GM23338 (cell line): ENCODE measurements at regions not wholly inside any gene's neighbourhood (a gene's known extent, or its start where the extent isn't known, plus 50 kb on each side); places are given as distances from the start of the nearest gene placed in this dataset.

ENCODE experiments used
- ATAC-seq: fragments of 200-7000 bp; cut with Tn5 transposase; 3 replicates; pipeline ENCODE4 v1.9.1; 2020
- DNase-seq: peaks from one replicate; pipeline ENCODE4 v3.0.0-alpha.2; 2015; ENCODE audit warnings: low spot score
- H2AFZ ChIP-seq: fragments of 200-600 bp; sonication (generic); 2 replicates; pipeline ENCODE4 v1.8.0; 2016; ENCODE audit warnings: antibody characterized with exemption, mild to moderate bottlenecking, moderate library complexity
- H3F3A ChIP-seq: fragments of 200-600 bp; sonication (generic); replicated peaks from 2 replicates; pipeline ENCODE4 v1.8.0; 2017; ENCODE audit warnings: antibody characterized with exemption, mixed run types, low read depth
- H3K27ac ChIP-seq: fragments of 200-600 bp; sonication (generic); 2 replicates; pipeline ENCODE4 v1.6.1; 2016; ENCODE audit warnings: low read depth
- H3K27me3 ChIP-seq: fragments of 200-600 bp; sonication (generic); 2 replicates; pipeline ENCODE4 v1.8.0; 2016; ENCODE audit warnings: mild to moderate bottlenecking, mixed run types, moderate library complexity; ENCODE audit not compliant: insufficient read depth
- H3K36me3 ChIP-seq: fragments of 200-600 bp; sonication (generic); 2 replicates; pipeline ENCODE4 v1.8.0; 2016; ENCODE audit warnings: mild to moderate bottlenecking; ENCODE audit not compliant: insufficient read depth
- H3K4me1 ChIP-seq: fragments of 200-600 bp; sonication (generic); 2 replicates; pipeline ENCODE4 v1.8.0; 2016; ENCODE audit warnings: mild to moderate bottlenecking, moderate library complexity; ENCODE audit not compliant: insufficient read depth
- H3K4me2 ChIP-seq: fragments of 200-600 bp; sonication (generic); 2 replicates; pipeline ENCODE4 v1.7.1; 2017; ENCODE audit warnings: mixed run types
- H3K4me3 ChIP-seq: fragments of 200-600 bp; sonication (generic); 2 replicates; pipeline ENCODE4 v1.6.1; 2016; ENCODE audit warnings: mixed run types
- H3K79me2 ChIP-seq: fragments of 200-600 bp; sonication (generic); replicated peaks from 2 replicates; pipeline ENCODE4 v1.8.0; 2017; ENCODE audit warnings: mild to moderate bottlenecking; ENCODE audit not compliant: insufficient read depth
- H3K9me2 ChIP-seq: fragments of 200-600 bp; sonication (generic); 2 replicates; pipeline ENCODE4 v1.8.0; 2017; ENCODE audit not compliant: insufficient read depth
- H4K20me1 ChIP-seq: fragments of 200-600 bp; sonication (generic); replicated peaks from 2 replicates; pipeline ENCODE4 v1.8.0; 2017; ENCODE audit warnings: mild to moderate bottlenecking; ENCODE audit not compliant: insufficient read depth
- H3K27ac Mint-ChIP-seq: 2 replicates; pipeline ENCODE4 v1.8.0; 2020; ENCODE audit warnings: inconsistent platforms, mild to moderate bottlenecking, moderate library complexity, mixed read lengths
- H3K27me3 Mint-ChIP-seq: 3 replicates; pipeline ENCODE4 v1.8.0; 2022; ENCODE audit warnings: low read depth, mild to moderate bottlenecking, moderate library complexity, mixed read lengths, inconsistent platforms; ENCODE audit not compliant: insufficient read depth, poor library complexity
- H3K36me3 Mint-ChIP-seq: 3 replicates; pipeline ENCODE4 v1.8.0; 2021; ENCODE audit warnings: low read depth, mild to moderate bottlenecking, inconsistent platforms, moderate library complexity, mixed read lengths
- H3K4me1 Mint-ChIP-seq: 3 replicates; pipeline ENCODE4 v1.8.0; 2020; ENCODE audit warnings: mild to moderate bottlenecking, inconsistent platforms, mixed read lengths
- H3K4me3 Mint-ChIP-seq: 3 replicates; pipeline ENCODE4 v1.8.0; 2021; ENCODE audit warnings: moderate library complexity, mild to moderate bottlenecking, inconsistent platforms, mixed read lengths
- H3K9me3 Mint-ChIP-seq: 3 replicates; pipeline ENCODE4 v1.8.0; 2020; ENCODE audit warnings: moderate library complexity, mild to moderate bottlenecking, inconsistent platforms, mixed read lengths
- CREB1 ChIP-seq: fragments of 250-450 bp; sonication (Bioruptor Pico); IDR thresholded peaks from 2 replicates; pipeline ENCODE4 v1.5.0; 2020; ENCODE audit warnings: low read depth, mild to moderate bottlenecking, moderate library complexity
- JUNB ChIP-seq: IDR thresholded peaks from one replicate; pipeline ENCODE4 v1.6.1; 2016; ENCODE audit warnings: antibody characterized with exemption; ENCODE audit not compliant: unreplicated experiment
- NANOG ChIP-seq: IDR thresholded peaks from 2 replicates; pipeline ENCODE4 v1.6.1; 2016; ENCODE audit warnings: antibody characterized with exemption, borderline replicate concordance
- STAT1 ChIP-seq: IDR thresholded peaks from one replicate; pipeline ENCODE4 v1.6.1; 2016; ENCODE audit warnings: antibody characterized with exemption; ENCODE audit not compliant: unreplicated experiment
- ZNF114 ChIP-seq: fragments of 250-450 bp; sonication (Bioruptor Pico); IDR thresholded peaks from 2 replicates; pipeline ENCODE4 v1.5.0; 2020; ENCODE audit warnings: mild to moderate bottlenecking, moderate library complexity
- ZNF331 ChIP-seq: fragments of 250-450 bp; sonication (Bioruptor Pico); IDR thresholded peaks from 2 replicates; pipeline ENCODE4 v1.5.0; 2020; ENCODE audit warnings: low read depth, mild to moderate bottlenecking, moderate library complexity
- TF ChIP-seq, protein P1 (sequence below): fragments of 250-450 bp; sonication (Bioruptor Pico); IDR thresholded peaks from 2 replicates; pipeline ENCODE4 v1.5.0; 2020; ENCODE audit warnings: mild to moderate bottlenecking, moderate library complexity
- TF ChIP-seq, protein P2 (sequence below): IDR thresholded peaks from one replicate; pipeline ENCODE4 v1.6.1; 2018; ENCODE audit warnings: antibody characterized with exemption; ENCODE audit not compliant: unreplicated experiment
- TF ChIP-seq, protein P3 (sequence below), 2 experiments: fragments of 200-600 bp in 1 of 2; sonication (generic) in 1 of 2; conservative IDR thresholded peaks; 2 replicates each; pipeline versions ENCODE4 v1.5.1 to v1.6.1; 2016 to 2017; ENCODE audit warnings: antibody characterized with exemption in 2 of 2, low read depth in 2 of 2, mild to moderate bottlenecking in 2 of 2, moderate library complexity in 1 of 2

DNA sequence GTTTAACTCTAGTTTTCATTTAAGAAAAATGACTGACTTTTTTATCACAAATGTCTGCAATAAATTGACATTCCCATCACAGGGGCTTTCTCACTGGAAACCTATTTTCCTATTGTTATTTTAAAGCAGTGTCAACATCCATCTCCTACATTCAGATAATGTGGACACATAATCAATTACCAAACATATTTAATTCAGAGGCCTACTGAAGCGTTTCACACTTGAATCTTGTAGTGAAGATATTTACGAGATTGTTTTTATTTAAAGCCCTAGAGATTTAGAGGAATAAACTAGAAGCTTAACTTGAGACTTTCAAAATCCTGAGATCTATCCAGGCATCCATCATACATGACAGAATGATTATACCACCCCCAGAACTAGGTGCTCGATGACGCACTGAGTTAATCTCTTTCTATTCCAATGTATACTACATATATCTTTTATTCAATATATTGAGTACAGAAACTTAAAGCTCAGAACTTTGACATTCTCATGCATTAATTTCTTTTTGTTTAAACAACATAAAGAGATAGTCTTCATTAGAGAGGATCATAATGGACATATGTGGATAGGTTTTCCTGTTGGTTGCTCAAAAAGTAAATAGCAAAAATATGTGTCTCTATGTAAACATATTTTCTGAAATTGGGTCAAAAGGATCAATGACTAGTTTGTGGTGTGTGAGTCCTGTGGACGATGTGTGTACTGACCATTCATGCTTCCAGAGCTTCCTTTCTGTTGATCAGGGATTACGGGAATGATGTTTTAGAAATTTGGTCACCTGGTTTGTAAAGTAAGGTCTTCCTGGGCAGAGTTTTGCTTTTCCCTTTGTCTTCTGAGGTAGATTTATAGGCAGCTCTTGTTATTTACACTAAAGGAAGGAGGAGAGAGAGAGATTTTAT, 171.5 kb upstream of the HMCN1 start:
- TF ChIP-seq CREB1 (CRISPR knock-in tag) = no peak
- H3K4me1 Mint-ChIP-seq = peaks cover 10% of the 10 kb centered on the region; the same call in 2 of the 3 replicates
- Histone ChIP-seq H3K79me2 (no peaks in the 10 kb centered on the region), H4K20me1 (no peaks in the 10 kb centered on the region), H2AFZ (no peak overlapping the region), H3K36me3 (no peaks in the 10 kb centered on the region), H3K4me1 (no peaks in the 10 kb centered on the region), H3K27ac (no peak overlapping the region), H3K9me2 (no peaks in the 10 kb centered on the region), H3K27me3 (no peaks in the 10 kb centered on the region), H3F3A (no peaks in the 10 kb centered on the region), H3K4me2 (no peak overlapping the region), H3K4me3 (no peak overlapping the region)
- no peak overlapping the region for H3K4me3 Mint-ChIP-seq
- H3K36me3 Mint-ChIP-seq = no peaks in the 10 kb centered on the region
- no peak overlapping the region; the same call in 1 of the 2 replicates for H3K27ac Mint-ChIP-seq
- DNase-seq (no peak), ATAC-seq (no peak)
- peaks cover 2% of the 10 kb centered on the region for H3K27me3 Mint-ChIP-seq
- no peaks in the 10 kb centered on the region for H3K9me3 Mint-ChIP-seq

DNA sequence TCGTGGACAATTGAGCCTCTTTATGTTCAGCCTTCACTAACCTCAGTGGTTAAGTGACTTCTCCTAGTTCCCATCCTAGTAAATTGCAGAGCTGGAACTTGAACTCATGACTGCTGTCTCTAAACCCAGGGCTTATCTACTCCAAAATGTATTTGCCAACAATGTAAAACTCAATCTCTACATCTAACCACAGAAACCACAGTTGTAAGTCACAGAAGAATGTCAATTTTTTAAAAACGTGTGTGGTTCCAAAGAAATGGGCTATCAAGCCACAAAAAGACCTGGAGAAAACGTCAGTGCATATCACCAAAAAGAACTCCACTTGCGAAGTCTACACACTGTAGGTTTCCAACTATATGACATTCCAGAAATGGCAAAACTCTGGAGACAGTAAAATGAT, 172.6 kb upstream of the HMCN1 start:
- Histone ChIP-seq H3K9me2 (no peaks in the 10 kb centered on the region), H3F3A (no peaks in the 10 kb centered on the region), H3K27me3 (no peaks in the 10 kb centered on the region), H3K27ac (no peak overlapping the region), H4K20me1 (no peaks in the 10 kb centered on the region), H3K4me1 (no peaks in the 10 kb centered on the region), H3K36me3 (no peaks in the 10 kb centered on the region), H3K4me2 (no peak overlapping the region), H3K79me2 (no peaks in the 10 kb centered on the region), H2AFZ (no peak overlapping the region), H3K4me3 (no peak overlapping the region)
- Mint-ChIP-seq H3K4me1 (peaks cover 10% of the 10 kb centered on the region; the same call in 2 of the 3 replicates), H3K27ac (no peak overlapping the region), H3K27me3 (peaks cover 2% of the 10 kb centered on the region), H3K4me3 (no peak overlapping the region), H3K9me3 (no peaks in the 10 kb centered on the region), H3K36me3 (no peaks in the 10 kb centered on the region)
- no peak for DNase-seq
- no peak for ATAC-seq
- TF ChIP-seq STAT1 = no peak
- no peak for TF ChIP-seq JUNB
- TF ChIP-seq ZNF114 (CRISPR knock-in tag) = no peak
- no peak for TF ChIP-seq NANOG
- TF ChIP-seq, protein P1, sequence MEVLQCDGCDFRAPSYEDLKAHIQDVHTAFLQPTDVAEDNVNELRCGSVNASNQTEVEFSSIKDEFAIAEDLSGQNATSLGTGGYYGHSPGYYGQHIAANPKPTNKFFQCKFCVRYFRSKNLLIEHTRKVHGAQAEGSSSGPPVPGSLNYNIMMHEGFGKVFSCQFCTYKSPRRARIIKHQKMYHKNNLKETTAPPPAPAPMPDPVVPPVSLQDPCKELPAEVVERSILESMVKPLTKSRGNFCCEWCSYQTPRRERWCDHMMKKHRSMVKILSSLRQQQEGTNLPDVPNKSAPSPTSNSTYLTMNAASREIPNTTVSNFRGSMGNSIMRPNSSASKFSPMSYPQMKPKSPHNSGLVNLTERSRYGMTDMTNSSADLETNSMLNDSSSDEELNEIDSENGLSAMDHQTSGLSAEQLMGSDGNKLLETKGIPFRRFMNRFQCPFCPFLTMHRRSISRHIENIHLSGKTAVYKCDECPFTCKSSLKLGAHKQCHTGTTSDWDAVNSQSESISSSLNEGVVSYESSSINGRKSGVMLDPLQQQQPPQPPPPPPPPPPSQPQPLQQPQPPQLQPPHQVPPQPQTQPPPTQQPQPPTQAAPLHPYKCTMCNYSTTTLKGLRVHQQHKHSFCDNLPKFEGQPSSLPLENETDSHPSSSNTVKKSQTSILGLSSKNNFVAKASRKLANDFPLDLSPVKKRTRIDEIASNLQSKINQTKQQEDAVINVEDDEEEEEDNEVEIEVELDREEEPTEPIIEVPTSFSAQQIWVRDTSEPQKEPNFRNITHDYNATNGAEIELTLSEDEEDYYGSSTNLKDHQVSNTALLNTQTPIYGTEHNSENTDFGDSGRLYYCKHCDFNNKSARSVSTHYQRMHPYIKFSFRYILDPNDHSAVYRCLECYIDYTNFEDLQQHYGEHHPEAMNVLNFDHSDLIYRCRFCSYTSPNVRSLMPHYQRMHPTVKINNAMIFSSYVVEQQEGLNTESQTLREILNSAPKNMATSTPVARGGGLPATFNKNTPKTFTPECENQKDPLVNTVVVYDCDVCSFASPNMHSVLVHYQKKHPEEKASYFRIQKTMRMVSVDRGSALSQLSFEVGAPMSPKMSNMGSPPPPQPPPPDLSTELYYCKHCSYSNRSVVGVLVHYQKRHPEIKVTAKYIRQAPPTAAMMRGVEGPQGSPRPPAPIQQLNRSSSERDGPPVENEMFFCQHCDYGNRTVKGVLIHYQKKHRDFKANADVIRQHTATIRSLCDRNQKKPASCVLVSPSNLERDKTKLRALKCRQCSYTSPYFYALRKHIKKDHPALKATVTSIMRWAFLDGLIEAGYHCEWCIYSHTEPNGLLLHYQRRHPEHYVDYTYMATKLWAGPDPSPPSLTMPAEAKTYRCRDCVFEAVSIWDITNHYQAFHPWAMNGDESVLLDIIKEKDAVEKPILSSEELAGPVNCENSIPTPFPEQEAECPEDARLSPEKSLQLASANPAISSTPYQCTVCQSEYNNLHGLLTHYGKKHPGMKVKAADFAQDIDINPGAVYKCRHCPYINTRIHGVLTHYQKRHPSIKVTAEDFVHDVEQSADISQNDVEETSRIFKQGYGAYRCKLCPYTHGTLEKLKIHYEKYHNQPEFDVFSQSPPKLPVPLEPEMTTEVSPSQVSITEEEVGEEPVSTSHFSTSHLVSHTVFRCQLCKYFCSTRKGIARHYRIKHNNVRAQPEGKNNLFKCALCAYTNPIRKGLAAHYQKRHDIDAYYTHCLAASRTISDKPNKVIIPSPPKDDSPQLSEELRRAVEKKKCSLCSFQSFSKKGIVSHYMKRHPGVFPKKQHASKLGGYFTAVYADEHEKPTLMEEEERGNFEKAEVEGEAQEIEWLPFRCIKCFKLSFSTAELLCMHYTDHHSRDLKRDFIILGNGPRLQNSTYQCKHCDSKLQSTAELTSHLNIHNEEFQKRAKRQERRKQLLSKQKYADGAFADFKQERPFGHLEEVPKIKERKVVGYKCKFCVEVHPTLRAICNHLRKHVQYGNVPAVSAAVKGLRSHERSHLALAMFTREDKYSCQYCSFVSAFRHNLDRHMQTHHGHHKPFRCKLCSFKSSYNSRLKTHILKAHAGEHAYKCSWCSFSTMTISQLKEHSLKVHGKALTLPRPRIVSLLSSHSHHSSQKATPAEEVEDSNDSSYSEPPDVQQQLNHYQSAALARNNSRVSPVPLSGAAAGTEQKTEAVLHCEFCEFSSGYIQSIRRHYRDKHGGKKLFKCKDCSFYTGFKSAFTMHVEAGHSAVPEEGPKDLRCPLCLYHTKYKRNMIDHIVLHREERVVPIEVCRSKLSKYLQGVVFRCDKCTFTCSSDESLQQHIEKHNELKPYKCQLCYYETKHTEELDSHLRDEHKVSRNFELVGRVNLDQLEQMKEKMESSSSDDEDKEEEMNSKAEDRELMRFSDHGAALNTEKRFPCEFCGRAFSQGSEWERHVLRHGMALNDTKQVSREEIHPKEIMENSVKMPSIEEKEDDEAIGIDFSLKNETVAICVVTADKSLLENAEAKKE (CRISPR knock-in tag) = no peak
- TF ChIP-seq, protein P2, sequence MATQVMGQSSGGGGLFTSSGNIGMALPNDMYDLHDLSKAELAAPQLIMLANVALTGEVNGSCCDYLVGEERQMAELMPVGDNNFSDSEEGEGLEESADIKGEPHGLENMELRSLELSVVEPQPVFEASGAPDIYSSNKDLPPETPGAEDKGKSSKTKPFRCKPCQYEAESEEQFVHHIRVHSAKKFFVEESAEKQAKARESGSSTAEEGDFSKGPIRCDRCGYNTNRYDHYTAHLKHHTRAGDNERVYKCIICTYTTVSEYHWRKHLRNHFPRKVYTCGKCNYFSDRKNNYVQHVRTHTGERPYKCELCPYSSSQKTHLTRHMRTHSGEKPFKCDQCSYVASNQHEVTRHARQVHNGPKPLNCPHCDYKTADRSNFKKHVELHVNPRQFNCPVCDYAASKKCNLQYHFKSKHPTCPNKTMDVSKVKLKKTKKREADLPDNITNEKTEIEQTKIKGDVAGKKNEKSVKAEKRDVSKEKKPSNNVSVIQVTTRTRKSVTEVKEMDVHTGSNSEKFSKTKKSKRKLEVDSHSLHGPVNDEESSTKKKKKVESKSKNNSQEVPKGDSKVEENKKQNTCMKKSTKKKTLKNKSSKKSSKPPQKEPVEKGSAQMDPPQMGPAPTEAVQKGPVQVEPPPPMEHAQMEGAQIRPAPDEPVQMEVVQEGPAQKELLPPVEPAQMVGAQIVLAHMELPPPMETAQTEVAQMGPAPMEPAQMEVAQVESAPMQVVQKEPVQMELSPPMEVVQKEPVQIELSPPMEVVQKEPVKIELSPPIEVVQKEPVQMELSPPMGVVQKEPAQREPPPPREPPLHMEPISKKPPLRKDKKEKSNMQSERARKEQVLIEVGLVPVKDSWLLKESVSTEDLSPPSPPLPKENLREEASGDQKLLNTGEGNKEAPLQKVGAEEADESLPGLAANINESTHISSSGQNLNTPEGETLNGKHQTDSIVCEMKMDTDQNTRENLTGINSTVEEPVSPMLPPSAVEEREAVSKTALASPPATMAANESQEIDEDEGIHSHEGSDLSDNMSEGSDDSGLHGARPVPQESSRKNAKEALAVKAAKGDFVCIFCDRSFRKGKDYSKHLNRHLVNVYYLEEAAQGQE = no peak
- TF ChIP-seq ZNF331 (CRISPR knock-in tag) = no peak
- TF ChIP-seq, protein P3, sequence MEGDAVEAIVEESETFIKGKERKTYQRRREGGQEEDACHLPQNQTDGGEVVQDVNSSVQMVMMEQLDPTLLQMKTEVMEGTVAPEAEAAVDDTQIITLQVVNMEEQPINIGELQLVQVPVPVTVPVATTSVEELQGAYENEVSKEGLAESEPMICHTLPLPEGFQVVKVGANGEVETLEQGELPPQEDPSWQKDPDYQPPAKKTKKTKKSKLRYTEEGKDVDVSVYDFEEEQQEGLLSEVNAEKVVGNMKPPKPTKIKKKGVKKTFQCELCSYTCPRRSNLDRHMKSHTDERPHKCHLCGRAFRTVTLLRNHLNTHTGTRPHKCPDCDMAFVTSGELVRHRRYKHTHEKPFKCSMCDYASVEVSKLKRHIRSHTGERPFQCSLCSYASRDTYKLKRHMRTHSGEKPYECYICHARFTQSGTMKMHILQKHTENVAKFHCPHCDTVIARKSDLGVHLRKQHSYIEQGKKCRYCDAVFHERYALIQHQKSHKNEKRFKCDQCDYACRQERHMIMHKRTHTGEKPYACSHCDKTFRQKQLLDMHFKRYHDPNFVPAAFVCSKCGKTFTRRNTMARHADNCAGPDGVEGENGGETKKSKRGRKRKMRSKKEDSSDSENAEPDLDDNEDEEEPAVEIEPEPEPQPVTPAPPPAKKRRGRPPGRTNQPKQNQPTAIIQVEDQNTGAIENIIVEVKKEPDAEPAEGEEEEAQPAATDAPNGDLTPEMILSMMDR (conservative IDR thresholded peaks at IDR 0.05; ENCODE audit: low read depth in 2 of 2) = no peak
